Stimulated activated CD4-positive, alpha-beta T cell treated with anti-CD3 and anti-CD28 coated beads, Interleukin-1b, Interleukin-23, amount 100 ng/mL, for 4 hours (primary cell): ENCODE measurements at regions not wholly inside any gene's neighbourhood (a gene's known extent, or its start where the extent isn't known, plus 50 kb on each side); places are given as distances from the start of the nearest gene placed in this dataset.

Source experiments
- DNase-seq, 2 donors: peaks; one replicate each; pipeline ENCODE4 v3.0.0-alpha.2; 2020; ENCODE audit warnings: low read depth in 2 of 2

GRCh38 chr4:177105536-177105935, 204.1 kb upstream of the NEIL3 start:
- no peak for DNase-seq

- DNase-seq = no peak
These were observed 202.3 kb upstream of the NEIL3 start for GRCh38 chr4:177107288-177107921.

- no peak for DNase-seq
These were observed 201.0 kb upstream of the NEIL3 start for GRCh38 chr4:177108708-177109107.

GRCh38 chr4:177109769-177110168, 199.9 kb upstream of the NEIL3 start:
- DNase-seq = no peak

- DNase-seq = no peak
These were observed 193.5 kb upstream of the NEIL3 start for GRCh38 chr4:177116161-177116560.

GRCh38 chr4:177117256-177117655, 192.4 kb upstream of the NEIL3 start:
- no peak for DNase-seq

- DNase-seq = no peak
These were observed 191.1 kb upstream of the NEIL3 start for GRCh38 chr4:177118596-177118995.

GRCh38 chr4:177119021-177119471, 190.6 kb upstream of the NEIL3 start:
- no peak for DNase-seq

- DNase-seq = no peak
These were observed 190.0 kb upstream of the NEIL3 start for GRCh38 chr4:177119691-177120090.

- DNase-seq = no peak
These were observed 185.9 kb upstream of the NEIL3 start for GRCh38 chr4:177123811-177124210.

GRCh38 chr4:177124349-177125064, 185.2 kb upstream of the NEIL3 start:
- DNase-seq = no peak

- no peak for DNase-seq
These were observed 184.0 kb upstream of the NEIL3 start for GRCh38 chr4:177125656-177126055.

- no peak for DNase-seq
These were observed 182.0 kb upstream of the NEIL3 start for GRCh38 chr4:177127658-177128057.

- DNase-seq = no peak
These were observed 181.4 kb upstream of the NEIL3 start for GRCh38 chr4:177128306-177128705.

GRCh38 chr4:177131736-177132135, 177.9 kb upstream of the NEIL3 start:
- DNase-seq = no peak

GRCh38 chr4:177147668-177148067, 162.0 kb upstream of the NEIL3 start:
- DNase-seq = no peak

GRCh38 chr4:177155454-177155853, 154.2 kb upstream of the NEIL3 start:
- no peak for DNase-seq

- DNase-seq = no peak
These were observed 150.1 kb upstream of the NEIL3 start for GRCh38 chr4:177159600-177159999.

GRCh38 chr4:177161781-177162180, 147.9 kb upstream of the NEIL3 start:
- no peak for DNase-seq

- no peak for DNase-seq
These were observed 146.1 kb upstream of the NEIL3 start for GRCh38 chr4:177163532-177163931.

GRCh38 chr4:177171588-177171987, 138.1 kb upstream of the NEIL3 start:
- DNase-seq = no peak

- no peak for DNase-seq
These were observed 134.2 kb upstream of the NEIL3 start for GRCh38 chr4:177175473-177175872.

- no peak for DNase-seq
These were observed 132.1 kb upstream of the NEIL3 start for GRCh38 chr4:177177541-177178081.
